Upper lobe of left lung (tissue), 4 donors: ENCODE measurements at regions not wholly inside any gene's neighbourhood (a gene's known extent, or its start where the extent isn't known, plus 50 kb on each side); places are given as distances from the start of the nearest gene placed in this dataset.

Experiments used
- CTCF ChIP-seq, 6 experiments: fragments of 450-650 bp in 4 of 6; fragments of 200-600 bp in 2 of 6; sonication (generic) in 2 of 6; IDR thresholded peaks; one replicate each; pipeline ENCODE4 v1.5.1; 2016 to 2019; ENCODE audit warnings: antibody characterized with exemption in 6 of 6
- EP300 ChIP-seq, 4 donors: sonication (generic); formaldehyde crosslinking; IDR thresholded peaks; one replicate each; pipeline ENCODE4 v1.5.1; 2017; ENCODE audit warnings: antibody characterized with exemption in 4 of 4, control low read depth in 2 of 4
- POLR2A ChIP-seq, 4 donors: fragments of 450-650 bp; IDR thresholded peaks; one replicate each; pipeline ENCODE4 v1.5.1; 2016 to 2017; ENCODE audit warnings: antibody characterized with exemption in 4 of 4, mild to moderate bottlenecking in 2 of 4
- POLR2AphosphoS5 ChIP-seq, 2 donors: sonication (generic); formaldehyde crosslinking; IDR thresholded peaks; one replicate each; pipeline ENCODE4 v1.5.1; 2017; ENCODE audit warnings: antibody characterized with exemption in 2 of 2

- TF ChIP-seq POLR2A (IDR thresholded peaks at IDR 0.05): no peak
- TF ChIP-seq CTCF (IDR thresholded peaks at IDR 0.05): peak in 2 of 6 experiments; percentile 14 to 26
- peak in 1 of 2 donors; percentile 24 for TF ChIP-seq POLR2AphosphoS5 (IDR thresholded peaks at IDR 0.05)
- TF ChIP-seq EP300 (IDR thresholded peaks at IDR 0.05): no peak
These were observed 117.0 kb downstream of the KDR start for GRCh38 chr4:55008166-55009056.
